NK-92 treated with Interleukin-12 subunit alpha and Interleukin-12 subunit beta, amount 100 ng/mL, for 24 hours (cell line): ENCODE measurements at regions not wholly inside any gene's neighbourhood (a gene's known extent, or its start where the extent isn't known, plus 50 kb on each side); places are given as distances from the start of the nearest gene placed in this dataset.
A peak's percentile ranks its signal among the peaks of the same experiment; 100 is the strongest.

Experiments used
- DNase-seq: peaks from one replicate; lab custom pipeline; 2025; lab: John Stamatoyannopoulos, UW

DNA sequence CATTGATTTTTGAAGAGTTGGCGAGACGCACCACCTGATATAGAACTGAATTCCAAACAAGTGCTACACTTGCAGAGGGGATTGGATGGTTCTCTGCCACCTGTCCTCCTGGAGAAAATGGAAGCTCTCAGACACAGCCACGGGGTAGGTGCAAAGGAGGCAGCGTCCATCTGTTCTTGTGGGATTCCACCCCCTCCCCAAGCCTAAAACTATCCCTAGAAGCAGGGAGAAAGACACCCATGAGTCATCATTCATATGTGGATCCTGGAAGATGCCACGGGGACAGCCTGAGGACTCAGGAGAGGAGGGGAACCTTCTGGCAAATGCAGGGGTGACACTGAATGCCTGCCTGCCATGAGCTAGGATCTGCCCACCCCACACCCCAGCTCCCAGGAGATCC is 171.3 kb upstream of the CST7 start:
- DNase-seq: no peak

DNA sequence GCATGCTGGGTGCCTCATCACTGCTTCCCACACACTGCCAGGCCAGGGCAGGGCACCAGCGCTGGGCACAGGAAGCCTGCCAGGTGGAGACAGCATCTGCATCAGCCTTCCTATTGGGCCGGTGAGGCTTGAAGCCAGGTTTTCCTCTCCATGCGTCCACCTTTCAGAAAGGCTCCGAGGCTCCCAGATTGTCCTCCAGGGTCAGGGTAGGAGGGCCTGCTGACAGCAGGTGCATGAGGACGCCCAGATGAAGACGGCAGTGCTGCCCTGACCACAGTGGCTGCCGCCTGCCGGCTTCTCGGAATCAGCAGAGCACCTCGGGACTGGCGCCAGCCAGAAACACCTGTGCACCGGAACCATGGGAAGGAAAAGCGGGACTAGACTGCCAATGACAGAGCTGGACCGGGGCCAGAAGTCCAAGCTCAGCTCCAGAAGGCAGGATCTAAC is 170.5 kb upstream of the CST7 start:
- DNase-seq: no peak

DNA sequence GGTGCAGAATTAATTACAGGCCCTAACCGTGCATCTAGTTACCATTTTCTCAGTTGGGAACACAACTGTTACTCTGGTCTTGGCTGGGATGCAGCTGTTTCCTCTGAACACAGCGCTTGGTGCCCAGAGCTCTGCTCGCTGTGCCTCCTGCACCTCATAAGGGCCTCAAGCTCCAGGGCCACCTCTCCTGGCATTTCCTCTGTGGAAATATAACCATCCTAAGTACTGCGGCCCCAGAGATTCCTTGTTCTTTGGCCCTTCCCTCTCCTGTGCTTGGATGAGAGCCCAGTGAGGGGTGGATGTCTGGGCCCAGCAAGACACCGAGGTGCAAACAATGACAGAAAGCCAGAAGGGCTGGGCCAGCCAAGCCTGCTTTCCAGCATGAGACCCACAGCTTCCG is 169.9 kb upstream of the CST7 start:
- DNase-seq: no peak

DNA sequence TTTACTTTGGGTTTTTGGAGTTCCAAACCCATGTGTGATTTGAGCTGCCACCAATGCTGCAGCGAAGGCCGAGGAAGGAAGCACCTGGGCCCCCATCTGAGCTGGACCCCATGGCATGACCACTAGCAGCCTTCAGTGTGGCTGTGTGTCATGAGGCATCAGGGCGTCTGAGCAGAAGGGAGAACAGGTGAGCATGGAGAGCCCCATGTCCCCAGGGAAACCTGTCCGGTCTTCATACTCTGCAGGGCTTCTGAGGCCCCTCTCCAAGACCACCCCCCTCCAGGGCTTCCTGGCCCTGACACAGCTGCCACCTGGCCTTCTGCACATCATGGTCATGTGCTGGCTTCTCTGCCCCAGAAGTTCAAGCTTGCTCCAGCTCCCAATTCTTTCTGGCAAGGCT is 169.1 kb upstream of the CST7 start:
- DNase-seq: no peak

DNA sequence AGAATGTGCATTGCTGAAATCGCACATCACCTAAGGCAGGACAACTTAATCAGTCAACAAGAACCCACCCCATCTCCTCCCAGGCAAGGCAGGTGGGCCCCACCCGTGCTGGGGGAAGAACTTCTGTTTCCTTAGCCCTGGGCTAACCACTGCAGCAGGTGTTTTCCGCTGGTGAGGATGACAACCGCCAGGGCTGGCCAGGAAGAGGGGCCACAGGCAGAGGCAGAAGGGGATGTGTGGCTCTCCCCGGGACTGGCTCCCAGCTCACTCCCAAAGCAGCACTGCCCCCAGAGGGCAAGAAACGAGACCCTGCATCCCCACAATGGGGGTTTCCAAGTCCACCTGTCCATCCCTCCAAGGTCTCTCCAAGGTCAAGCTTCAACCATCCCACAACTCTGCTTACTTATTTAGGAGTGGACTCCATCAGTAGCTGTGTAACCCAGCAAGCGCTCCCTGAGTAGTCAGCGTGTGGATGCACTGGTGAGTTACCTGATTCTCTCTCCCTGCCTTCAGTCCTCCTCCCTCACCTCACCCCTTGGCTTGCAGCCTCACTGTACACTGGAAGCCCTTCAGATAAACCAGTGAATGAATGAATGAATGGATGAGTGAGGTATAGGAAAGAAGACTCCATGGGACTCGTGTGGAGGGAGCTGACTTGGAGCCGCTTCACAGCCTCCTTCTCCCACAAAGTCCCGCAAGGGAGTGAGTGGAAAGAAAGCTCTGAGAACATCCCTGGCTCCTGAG is 168.2 kb upstream of the CST7 start:
- DNase-seq: no peak

DNA sequence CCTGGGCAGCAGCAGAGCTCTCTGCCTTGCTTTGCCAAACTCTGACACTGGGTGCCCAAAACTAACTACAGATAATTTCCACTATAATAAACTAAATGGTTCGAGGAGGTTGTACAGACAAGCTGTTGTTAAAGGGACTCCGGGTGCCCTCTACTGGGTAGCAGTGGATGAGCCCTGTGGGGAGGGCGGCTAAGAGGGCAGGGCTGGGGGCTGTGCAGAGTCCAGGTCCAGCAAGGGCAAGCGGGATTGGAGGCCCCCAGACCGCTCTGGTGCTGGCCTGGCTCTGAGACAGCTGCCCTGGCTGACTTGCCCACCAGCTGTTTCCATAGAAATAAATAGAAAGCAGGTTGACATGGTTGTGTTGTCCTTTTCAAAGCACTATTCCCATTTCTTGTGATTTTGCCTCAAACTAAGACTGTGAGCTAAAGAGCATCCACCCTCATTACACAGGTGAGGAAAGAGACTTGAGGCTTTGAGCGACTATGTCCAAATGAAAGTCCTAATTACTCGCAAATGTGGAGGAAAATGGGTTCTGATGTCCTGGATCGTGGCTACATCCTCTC is 167.6 kb upstream of the CST7 start:
- DNase-seq: peak; percentile 27

DNA sequence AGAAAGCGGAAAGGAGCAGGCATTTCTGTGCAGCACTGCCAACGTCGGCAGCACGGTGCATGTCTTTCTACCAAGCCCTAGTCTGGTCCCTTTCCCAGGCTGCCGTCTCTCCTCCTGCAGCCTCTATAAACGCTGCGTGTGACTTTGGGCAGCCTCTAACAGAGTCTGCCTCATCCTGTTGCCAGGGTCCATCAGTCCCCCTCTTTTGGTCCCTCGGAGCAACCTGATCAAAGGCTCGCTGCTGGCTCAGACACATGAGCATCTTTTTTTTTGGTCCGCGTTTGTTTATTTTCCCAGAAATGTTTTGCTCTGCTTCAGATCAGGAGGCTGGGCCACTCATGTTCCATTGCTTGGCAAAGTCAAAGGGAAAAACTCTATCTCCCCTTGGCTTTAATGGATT is 166.8 kb upstream of the CST7 start:
- DNase-seq: no peak

DNA sequence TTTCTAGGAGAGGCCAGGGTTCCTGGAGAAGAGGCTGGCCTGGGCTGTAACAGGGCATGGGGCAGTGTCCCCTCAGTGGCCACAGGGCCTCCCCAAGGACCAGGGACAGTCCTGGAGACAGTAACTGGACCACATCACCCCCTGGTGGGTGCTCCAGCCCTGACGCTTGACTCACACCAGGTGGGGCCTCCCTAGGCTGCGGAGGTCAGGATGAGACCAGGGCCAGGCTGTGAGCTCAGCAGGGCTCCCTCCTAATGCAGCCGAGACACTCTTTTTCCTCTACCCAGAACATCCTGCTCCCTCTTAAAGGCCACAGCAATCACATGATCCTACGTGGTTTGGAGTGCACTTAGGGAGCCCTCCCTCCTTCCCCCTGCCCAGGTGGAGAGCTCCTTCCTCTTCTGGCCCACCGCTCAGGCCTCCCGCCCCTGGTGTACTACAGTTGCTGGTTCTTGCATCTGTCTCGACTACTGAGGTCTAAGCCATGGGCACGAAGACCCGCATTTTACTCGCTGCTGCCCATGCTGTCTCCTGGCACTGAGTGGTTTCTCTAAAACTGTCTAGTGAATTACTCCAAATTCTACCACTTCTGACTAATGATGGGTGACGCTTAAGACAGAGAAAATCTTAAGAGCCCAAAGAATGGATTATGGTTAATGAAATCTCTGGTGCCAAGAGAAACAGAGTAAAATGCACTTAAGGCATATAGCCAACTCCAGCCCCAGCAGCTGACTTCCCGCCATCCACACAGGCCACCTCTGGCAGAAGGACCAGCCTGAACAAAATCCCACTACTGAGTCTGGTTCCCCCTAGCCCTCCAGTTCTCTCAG is 166.1 kb upstream of the CST7 start:
- DNase-seq: no peak

DNA sequence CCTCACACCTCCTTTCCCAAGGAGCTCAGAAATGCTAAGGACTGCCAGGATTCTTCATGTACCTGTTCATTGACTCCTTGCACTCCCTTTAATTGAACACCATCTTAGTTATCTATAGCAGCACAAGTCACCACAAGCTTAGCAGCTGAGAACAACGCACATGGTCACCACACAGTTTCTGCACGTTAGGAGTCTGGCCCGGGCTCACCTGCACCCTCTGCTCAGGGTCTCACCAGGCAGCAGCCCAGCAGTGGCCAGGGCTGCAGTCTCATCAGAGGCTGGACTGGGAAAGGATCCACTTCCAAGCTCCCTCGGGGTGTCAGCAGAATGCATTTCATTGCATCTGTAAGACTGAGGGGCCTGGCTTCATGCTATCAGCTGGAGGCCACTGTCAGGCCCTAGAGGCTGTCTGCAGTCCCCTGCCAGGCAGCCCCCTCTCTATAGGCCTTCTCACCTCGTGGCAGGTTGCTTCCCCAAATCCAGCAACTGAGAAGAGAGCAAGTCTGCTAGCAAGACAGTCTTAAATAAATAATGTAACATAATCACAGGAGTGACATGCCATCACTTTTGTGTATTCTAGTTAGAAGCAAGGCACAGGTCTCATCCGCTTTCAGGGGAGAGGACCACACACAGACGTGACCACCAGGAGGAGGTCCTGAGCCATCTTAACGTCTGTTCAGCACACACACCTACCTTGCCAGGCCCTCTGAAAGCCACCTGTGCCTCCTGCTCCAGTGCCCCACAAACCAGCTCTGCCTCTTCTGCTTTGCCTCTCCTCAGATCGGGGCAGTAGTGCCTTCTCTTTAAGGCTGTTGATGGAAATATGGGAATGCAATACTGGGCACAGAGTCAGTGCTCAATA is 165.2 kb upstream of the CST7 start:
- no peak for DNase-seq

DNA sequence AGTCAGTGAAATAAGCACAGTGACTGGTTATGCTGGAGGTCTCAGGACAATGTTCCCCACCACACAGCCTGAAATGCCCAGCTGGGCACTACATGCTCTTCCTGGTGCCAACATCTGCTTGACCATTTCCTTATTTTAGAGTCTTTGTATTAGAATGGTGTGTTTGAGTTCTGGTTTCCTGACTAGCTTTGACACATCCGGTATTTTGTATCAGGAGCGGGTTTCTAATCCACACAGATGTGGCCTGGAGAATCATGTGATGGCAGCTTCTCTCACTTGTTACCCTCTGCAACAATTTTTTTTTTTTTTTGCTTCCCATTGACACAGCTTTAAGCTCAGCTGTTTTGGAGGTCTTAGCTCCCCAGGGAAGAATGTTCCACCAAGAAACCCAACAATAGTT is 164.5 kb upstream of the CST7 start:
- no peak for DNase-seq

DNA sequence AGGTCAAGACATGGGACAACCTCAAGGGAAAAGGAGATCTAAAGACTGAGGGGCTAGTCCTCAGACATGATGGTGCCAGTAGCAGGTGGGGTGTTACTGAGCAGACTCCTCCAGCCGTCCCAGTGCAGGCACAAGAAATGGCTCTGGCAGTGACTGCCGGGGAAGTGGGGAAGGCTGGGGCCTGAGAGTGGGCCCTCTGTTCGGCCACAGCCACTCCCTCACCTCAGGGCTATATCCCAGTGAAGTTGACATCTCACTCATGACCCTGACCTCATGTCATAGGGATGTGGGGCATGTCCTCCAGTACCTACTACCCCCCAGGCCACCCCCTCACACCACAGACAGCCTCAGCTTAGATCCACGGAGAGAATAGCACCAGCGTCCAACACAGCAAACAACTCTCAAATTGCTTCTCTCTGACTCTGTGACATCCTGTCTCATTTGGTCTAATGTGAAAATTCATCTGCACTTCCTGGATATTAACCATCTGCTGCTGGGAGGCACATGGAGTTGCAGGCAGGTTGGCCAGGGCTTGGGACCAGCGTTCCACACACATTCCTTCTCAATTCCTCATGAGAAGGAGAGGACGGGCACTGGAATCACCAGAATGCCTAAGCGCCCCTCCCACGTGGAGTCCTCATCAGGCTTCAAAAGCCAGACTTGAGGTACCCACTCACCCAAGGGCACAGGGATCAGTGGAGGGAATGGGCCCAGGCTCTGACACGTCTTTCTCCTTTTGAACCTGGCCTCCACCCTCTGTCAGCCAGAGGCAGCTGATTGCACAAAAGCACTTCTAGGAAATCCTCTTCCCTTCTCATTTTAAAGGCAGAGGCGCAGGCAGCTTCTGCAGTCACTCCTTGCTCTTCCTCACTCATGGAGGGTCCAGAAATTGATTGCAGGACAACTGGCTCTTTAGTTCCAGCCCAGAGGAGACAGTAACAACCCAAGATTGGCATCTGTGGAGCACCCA is 163.6 kb upstream of the CST7 start:
- no peak for DNase-seq

DNA sequence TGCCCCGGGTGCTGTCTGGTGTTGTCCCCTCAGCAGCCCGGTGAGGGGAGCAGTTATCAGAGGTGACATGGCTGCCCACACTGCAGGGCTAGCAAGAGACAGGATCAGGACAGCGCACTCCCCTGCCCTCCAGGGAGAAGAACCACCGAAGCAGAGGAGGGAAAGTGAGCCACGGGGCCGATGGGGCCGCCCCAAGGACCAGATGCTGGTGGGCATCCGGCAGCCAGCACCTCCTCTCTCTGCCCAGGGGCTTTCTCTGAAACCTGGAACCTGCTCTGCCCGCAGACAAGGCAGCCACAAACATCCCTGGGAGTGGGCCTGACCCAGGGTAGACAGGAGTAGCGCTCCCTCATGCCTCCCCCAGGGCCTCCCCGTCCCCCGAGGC is 163.0 kb upstream of the CST7 start:
- DNase-seq: no peak

DNA sequence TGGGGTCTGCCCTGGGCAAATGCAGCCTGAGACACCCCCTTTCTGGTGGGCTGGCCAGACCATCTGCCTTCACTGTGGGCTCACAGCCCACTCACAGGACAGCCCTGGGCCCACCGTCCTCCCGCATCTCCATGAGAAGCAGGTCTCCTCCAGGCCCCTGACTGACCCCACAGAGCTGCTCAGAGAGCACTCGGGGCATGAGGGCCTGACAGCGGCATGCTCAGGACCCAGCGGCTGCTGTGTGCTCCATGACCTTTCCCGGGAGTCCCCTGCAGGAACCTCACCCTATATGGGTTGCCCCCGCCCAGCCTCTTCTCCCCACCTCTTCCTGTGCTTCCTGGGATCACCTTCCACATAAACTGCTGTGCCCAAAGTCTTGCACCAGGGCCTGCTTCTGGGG is 162.4 kb upstream of the CST7 start:
- no peak for DNase-seq

DNA sequence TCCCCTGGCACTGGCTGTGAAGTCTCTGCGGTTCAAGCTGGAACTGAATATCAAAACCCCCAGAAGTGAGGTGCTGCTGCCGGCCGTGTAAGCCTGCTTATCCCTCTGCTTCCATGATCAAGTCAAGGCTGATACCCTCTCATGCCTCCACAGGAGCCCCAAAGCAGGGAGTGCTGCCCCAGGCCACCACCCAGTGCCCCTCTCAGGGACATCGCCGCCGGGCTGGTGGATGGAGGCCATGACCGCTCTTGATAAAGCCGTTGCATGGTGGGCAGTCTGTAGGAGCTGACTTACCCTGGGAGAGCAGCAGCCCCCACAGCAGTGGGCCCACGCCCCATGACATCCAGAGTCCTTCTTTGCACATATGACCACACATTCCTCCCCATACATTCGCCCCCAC is 162.0 kb upstream of the CST7 start:
- no peak for DNase-seq

DNA sequence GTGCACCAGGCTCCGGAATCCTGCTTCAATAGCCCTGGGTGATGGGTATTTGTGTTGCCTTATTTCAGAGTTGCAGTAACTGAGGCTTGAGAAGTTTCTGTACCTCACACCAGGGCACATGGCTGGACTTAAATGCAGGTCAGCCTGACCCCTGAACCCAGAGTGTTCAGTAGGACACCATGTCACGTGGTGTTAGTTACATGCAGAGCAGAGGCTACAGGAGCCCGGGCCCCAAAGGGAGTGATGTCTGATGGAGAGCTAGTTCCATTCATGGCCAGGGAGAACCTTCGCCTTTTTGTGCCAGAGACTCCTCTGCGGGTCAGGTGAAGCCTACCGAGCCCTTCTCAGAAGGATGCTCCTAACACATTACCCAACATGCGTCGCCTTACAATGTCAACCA is 161.4 kb upstream of the CST7 start:
- DNase-seq: no peak

DNA sequence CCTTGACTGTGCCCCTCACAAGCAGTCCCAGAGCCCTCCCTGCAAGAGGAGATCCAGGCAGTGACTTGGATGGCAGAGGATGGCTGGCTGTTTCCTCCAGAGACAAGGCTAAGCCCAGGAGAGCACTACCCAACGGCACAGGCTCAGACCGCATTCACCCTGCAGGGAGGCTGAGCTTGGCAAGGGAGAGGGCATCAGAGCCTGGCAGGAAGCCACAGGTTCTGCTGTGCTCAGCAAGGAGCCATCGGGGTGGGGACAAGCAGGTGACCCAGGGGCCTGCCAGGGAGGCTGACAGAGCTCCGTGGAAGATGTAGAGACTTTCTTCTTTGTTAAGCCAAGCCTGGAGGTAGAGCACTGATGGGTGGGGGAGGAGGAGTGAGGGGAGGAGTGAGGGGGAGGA is 159.2 kb upstream of the CST7 start:
- DNase-seq: no peak

DNA sequence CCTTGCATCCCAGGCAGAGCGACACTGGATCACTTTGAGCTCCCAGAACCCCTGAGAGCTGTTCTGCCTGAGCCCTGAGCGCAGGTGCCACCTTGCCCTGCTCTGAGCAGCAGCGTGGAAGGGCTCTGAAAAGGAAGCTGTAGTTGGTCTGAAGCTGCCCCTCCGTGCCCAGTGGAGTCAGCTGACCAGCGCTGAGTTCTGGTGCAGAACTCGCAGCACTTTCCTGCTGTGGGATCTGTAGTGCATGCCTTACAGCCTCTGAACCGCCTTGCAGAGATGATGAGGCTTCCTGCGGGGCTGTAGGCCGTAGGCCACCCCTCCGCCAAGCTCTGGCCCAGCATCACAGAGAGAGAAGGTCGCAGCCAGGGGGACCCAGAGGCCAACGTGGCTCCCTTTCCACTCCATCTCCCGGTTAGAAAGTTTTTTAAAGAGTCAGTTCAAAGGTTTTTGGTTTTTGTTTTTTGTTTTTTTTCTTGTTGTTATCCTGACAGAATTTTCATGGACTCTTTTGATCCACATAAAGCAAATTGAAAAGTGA is 158.3 kb upstream of the CST7 start:
- no peak for DNase-seq

DNA sequence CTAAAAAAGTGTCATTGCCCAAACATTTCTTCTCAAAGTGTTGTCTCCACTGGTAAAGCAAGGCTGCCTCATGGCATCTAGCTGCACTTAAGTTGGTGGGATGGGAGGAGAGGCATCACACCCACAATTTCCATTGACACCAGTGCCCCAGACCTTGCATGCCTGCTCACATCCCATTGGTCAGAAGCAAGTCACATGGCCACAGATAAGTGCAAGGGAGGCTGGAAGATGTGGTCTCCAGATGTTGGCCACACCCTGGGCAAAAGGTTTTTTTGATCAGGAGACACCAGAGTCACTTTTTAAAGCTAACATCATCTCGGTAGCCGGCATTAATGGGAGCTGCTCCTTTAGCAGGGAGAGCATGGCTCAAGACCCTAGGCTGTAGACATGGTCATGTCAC is 157.1 kb upstream of the CST7 start:
- no peak for DNase-seq

DNA sequence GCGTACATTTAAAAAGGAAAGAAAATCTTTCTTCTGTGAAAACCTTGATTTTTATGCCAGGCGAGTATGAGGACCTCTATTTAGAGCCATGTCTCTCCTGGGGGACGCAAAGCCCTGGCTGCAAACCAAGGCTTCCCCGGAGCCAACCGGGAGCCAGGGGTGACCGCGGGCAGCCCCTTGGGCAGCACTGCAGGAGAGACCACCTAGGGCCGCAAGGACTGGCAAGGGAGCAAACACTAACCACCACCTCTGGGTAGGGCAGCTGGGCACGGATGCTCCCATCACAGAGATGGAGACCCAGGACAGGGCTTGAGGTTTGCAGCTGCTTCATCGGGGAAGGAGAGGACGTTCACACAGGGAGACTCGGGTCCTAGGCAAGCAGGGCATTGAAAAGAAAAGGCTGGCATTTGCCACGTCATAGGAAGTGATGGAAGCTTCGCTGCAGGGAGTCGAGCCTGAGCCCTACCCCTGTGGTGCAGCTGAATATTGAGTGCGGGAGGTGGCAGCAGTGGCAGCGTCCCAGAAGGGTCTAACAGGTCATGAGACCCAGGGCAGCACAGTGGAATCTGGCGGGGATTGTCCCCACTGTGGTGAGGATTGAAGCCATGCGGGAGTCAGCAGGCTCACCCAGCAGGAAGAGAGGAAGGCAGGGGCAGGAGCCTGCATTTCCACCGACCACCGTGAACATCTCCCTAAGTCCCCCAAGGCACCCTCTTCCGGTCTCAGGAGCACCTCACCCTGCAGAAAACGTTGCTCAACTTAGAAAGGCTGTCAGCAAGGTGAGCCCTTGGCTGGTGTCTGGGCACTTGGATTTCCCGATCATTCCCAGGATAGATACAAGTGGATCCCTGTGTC is 156.2 kb upstream of the CST7 start:
- no peak for DNase-seq

DNA sequence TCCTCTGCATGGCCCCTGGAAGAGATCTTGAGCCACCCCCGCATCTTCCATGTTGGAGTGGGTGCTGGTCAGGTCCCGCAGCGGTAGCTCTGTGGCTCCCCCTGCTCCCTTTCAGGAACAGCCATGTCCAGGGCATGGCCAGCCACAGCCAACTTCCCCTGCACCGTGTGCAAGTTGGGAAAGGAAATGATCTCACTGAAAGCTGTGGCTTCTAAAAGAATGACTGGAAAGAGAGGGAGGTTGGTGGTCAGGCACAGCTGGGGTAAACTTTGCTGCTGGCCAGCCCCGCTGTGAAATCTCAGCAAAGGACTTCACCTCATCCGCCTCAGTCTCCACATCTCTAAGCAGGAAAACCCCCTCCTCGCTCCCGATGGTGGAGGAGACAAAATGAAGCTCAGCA is 153.6 kb upstream of the CST7 start:
- DNase-seq: no peak
